Osteocyte (in vitro differentiated cells): ENCODE measurements at regions not wholly inside any gene's neighbourhood (a gene's known extent, or its start where the extent isn't known, plus 50 kb on each side); places are given as distances from the start of the nearest gene placed in this dataset.

ENCODE experiments used
- DNase-seq: peaks from one replicate; pipeline ENCODE4 v3.0.0; 2021; ENCODE audit warnings: mixed read lengths; ENCODE audit not compliant: unreplicated experiment; ENCODE audit errors: extremely low spot score
- H3K27ac Mint-ChIP-seq: one replicate; pipeline ENCODE4 v1.8.0; 2021; ENCODE audit warnings: mild to moderate bottlenecking, mixed read lengths; ENCODE audit not compliant: unreplicated experiment
- H3K27me3 Mint-ChIP-seq: one replicate; pipeline ENCODE4 v1.8.0; 2021; ENCODE audit warnings: mixed read lengths; ENCODE audit not compliant: unreplicated experiment
- H3K36me3 Mint-ChIP-seq: one replicate; pipeline ENCODE4 v1.8.0; 2021; ENCODE audit warnings: mixed read lengths; ENCODE audit not compliant: unreplicated experiment
- H3K4me1 Mint-ChIP-seq: one replicate; pipeline ENCODE4 v1.8.0; 2021; ENCODE audit warnings: mixed read lengths; ENCODE audit not compliant: unreplicated experiment
- H3K4me3 Mint-ChIP-seq: one replicate; pipeline ENCODE4 v1.8.0; 2021; ENCODE audit warnings: mild to moderate bottlenecking, moderate library complexity, mixed read lengths; ENCODE audit not compliant: unreplicated experiment
- H3K9me3 Mint-ChIP-seq: one replicate; pipeline ENCODE4 v1.8.0; 2021; ENCODE audit warnings: mixed read lengths; ENCODE audit not compliant: unreplicated experiment
- CTCF ChIP-seq: fragments of 200-600 bp; sonication (generic); IDR thresholded peaks from 2 replicates; pipeline ENCODE4 v1.5.0; 2021; ENCODE audit warnings: antibody characterized with exemption, mild to moderate bottlenecking, moderate library complexity

GRCh38 chr13:26820871-26821270, 60.3 kb upstream of the GPR12 start:
- Mint-ChIP-seq H3K36me3 (no peaks in the 10 kb centered on the region), H3K4me3 (no peak overlapping the region), H3K27ac (no peak overlapping the region), H3K4me1 (peaks cover 8% of the 10 kb centered on the region), H3K9me3 (no peaks in the 10 kb centered on the region), H3K27me3 (peaks cover 7% of the 10 kb centered on the region)
- no peak for DNase-seq
- no peak for TF ChIP-seq CTCF

GRCh38 chr13:26819046-26819445, 58.5 kb upstream of the GPR12 start:
- Mint-ChIP-seq H3K27ac (no peak overlapping the region), H3K4me1 (peaks cover 8% of the 10 kb centered on the region), H3K36me3 (no peaks in the 10 kb centered on the region), H3K4me3 (no peak overlapping the region), H3K9me3 (no peaks in the 10 kb centered on the region), H3K27me3 (peaks cover 7% of the 10 kb centered on the region)
- no peak for DNase-seq
- no peak for TF ChIP-seq CTCF

- Mint-ChIP-seq H3K27ac (no peak overlapping the region), H3K36me3 (no peaks in the 10 kb centered on the region), H3K4me3 (no peak overlapping the region), H3K27me3 (peaks cover 7% of the 10 kb centered on the region), H3K9me3 (no peaks in the 10 kb centered on the region), H3K4me1 (peaks cover 8% of the 10 kb centered on the region)
- no peak for DNase-seq
- TF ChIP-seq CTCF = no peak
These were observed 56.3 kb upstream of the GPR12 start for GRCh38 chr13:26816881-26817280.

GRCh38 chr13:26813980-26814348, 53.4 kb upstream of the GPR12 start:
- H3K4me1 Mint-ChIP-seq = peaks cover 8% of the 10 kb centered on the region
- no peaks in the 10 kb centered on the region for H3K9me3 Mint-ChIP-seq

GRCh38 chr13:26813321-26813979, 52.9 kb upstream of the GPR12 start:
- H3K36me3 Mint-ChIP-seq = no peaks in the 10 kb centered on the region
- no peak for DNase-seq
- H3K4me3 Mint-ChIP-seq = no peak overlapping the region
- peaks cover 17% of the 10 kb centered on the region for H3K27me3 Mint-ChIP-seq
- no peak overlapping the region for H3K27ac Mint-ChIP-seq
- peaks cover 8% of the 10 kb centered on the region for H3K4me1 Mint-ChIP-seq
- TF ChIP-seq CTCF = no peak
- H3K9me3 Mint-ChIP-seq = no peaks in the 10 kb centered on the region

More at GRCh38 chr13:26813980-26814348, 53.4 kb upstream of the GPR12 start:
- TF ChIP-seq CTCF = no peak
- Mint-ChIP-seq H3K27me3 (peaks cover 13% of the 10 kb centered on the region), H3K36me3 (no peaks in the 10 kb centered on the region), H3K4me3 (no peak overlapping the region), H3K27ac (no peak overlapping the region)
- DNase-seq = no peak
